ENCODE measurements at regions not wholly inside any gene's neighbourhood (a gene's known extent, or its start where the extent isn't known, plus 50 kb on each side); places are given as distances from the start of the nearest gene placed in this dataset.

DNA sequence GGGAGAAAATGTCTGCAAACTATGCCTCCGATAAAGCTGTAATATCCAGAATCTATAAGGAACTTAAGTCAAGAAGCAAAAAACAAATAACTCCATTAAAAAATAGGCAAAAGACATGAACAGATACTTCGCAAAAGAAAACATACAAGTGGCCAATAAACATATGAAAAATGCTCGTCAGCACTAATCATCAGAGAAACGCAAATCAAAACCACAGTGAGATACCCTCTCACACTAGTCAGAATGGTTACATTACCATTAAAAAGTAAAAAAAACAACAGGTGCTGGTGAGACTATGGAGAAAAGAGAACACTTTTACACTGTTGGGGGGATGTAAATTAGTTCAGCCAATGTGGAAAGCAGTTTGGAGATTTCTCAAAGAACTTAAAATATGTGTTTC lies 498.5 kb upstream of the GRM7 start:
- TF ChIP-seq, protein P1, sequence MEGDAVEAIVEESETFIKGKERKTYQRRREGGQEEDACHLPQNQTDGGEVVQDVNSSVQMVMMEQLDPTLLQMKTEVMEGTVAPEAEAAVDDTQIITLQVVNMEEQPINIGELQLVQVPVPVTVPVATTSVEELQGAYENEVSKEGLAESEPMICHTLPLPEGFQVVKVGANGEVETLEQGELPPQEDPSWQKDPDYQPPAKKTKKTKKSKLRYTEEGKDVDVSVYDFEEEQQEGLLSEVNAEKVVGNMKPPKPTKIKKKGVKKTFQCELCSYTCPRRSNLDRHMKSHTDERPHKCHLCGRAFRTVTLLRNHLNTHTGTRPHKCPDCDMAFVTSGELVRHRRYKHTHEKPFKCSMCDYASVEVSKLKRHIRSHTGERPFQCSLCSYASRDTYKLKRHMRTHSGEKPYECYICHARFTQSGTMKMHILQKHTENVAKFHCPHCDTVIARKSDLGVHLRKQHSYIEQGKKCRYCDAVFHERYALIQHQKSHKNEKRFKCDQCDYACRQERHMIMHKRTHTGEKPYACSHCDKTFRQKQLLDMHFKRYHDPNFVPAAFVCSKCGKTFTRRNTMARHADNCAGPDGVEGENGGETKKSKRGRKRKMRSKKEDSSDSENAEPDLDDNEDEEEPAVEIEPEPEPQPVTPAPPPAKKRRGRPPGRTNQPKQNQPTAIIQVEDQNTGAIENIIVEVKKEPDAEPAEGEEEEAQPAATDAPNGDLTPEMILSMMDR (conservative IDR thresholded peaks at IDR 0.05; ENCODE audit: low read length): no peak
- no peak for TF ChIP-seq EZH2phosphoT487 (IDR thresholded peaks at IDR 0.05; ENCODE audit: borderline replicate concordance)

Data from Loucy (cell line).